Left colon (tissue), 2 donors: ENCODE measurements at regions not wholly inside any gene's neighbourhood (a gene's known extent, or its start where the extent isn't known, plus 50 kb on each side); places are given as distances from the start of the nearest gene placed in this dataset.
A peak's percentile ranks its signal among the peaks of the same experiment; 100 is the strongest.

ENCODE experiments used
- ATAC-seq: fragments of 200-7000 bp; cut with Tn5 transposase; one replicate; pipeline ENCODE4 v1.9.1; 2020; ENCODE audit warnings: mild to moderate bottlenecking, moderate library complexity
- DNase-seq, 2 donors: peaks; one replicate each; pipeline ENCODE4 v3.0.0-alpha.2; 2020
- intact Hi-C, 2 donors: fragments of 100-400 bp; cut with DNase I in 1 of 2; cut with micrococcal nuclease in 1 of 2; formaldehyde crosslinking; loops; one replicate each; pipeline versions ENCODE4 v1.11.2 to v1.14.0; 2022; cut with DNase I, micrococcal nuclease
- donor health status: DM: no; HTN: no; CAD: no.
- donor health status: DM: yes; HTN: yes; CAD: no.

GRCh38 chr17:15177343-15177742 lies 87.8 kb downstream of the PMP22 start:
- DNase-seq (no peak), ATAC-seq (no peak)
- intact Hi-C loops: loop anchor here in 1 of 2 donors (10.0 kb wide), 1 partner anchor 1583 kb away; no protein-coding TSS in a partner anchor

GRCh38 chr17:15175356-15175755 lies 89.8 kb downstream of the PMP22 start:
- intact Hi-C loops: loop anchor here in 1 of 2 donors (10.0 kb wide), 1 partner anchor 1581 kb away; no protein-coding TSS in a partner anchor
- DNase-seq: no peak
- ATAC-seq: no peak

- intact Hi-C loops: loop anchor here in 1 of 2 donors (10.0 kb wide), 1 partner anchor 1577 kb away; no protein-coding TSS in a partner anchor
- DNase-seq (peak in 1 of 2 donors; percentile 53), ATAC-seq (peak; percentile 80)
These were observed 93.7 kb downstream of the PMP22 start for GRCh38 chr17:15171167-15172047.

- intact Hi-C loops: loop anchor here in 1 of 2 donors (10.0 kb wide), 1 partner anchor 1575 kb away; no protein-coding TSS in a partner anchor
- no peak for ATAC-seq
- no peak for DNase-seq
These were observed 95.5 kb downstream of the PMP22 start for GRCh38 chr17:15169676-15170075.

GRCh38 chr17:15168379-15168778 lies 96.7 kb downstream of the PMP22 start:
- no peak for DNase-seq
- no peak for ATAC-seq
- intact Hi-C loops: no loop called here

GRCh38 chr17:15161395-15161794 lies 103.7 kb downstream of the PMP22 start:
- intact Hi-C loops: no loop called here
- ATAC-seq (no peak), DNase-seq (no peak)

- DNase-seq (no peak), ATAC-seq (no peak)
- intact Hi-C loops: no loop called here
These were observed 108.1 kb downstream of the PMP22 start for GRCh38 chr17:15157051-15157450.

- intact Hi-C loops: no loop called here
- ATAC-seq (no peak), DNase-seq (no peak)
These were observed 110.5 kb downstream of the PMP22 start for GRCh38 chr17:15154618-15155017.

- intact Hi-C loops: no loop called here
- no peak for DNase-seq
- ATAC-seq: no peak
These were observed 119.5 kb downstream of the PMP22 start for GRCh38 chr17:15145621-15146020.

GRCh38 chr17:15143524-15143923 lies 121.6 kb downstream of the PMP22 start:
- no peak for ATAC-seq
- intact Hi-C loops: no loop called here
- no peak for DNase-seq

- ATAC-seq (no peak), DNase-seq (no peak)
- intact Hi-C loops: no loop called here
These were observed 130.8 kb downstream of the PMP22 start for GRCh38 chr17:15134363-15134762.

GRCh38 chr17:15133826-15134225 lies 131.3 kb downstream of the PMP22 start:
- intact Hi-C loops: no loop called here
- ATAC-seq (no peak), DNase-seq (no peak)

- intact Hi-C loops: no loop called here
- DNase-seq (no peak), ATAC-seq (no peak)
These were observed 132.0 kb downstream of the PMP22 start for GRCh38 chr17:15133143-15133542.

- DNase-seq (no peak), ATAC-seq (no peak)
- intact Hi-C loops: no loop called here
These were observed 134.7 kb downstream of the PMP22 start for GRCh38 chr17:15130426-15130825.

- ATAC-seq (no peak), DNase-seq (no peak)
- intact Hi-C loops: no loop called here
These were observed 135.1 kb downstream of the PMP22 start for GRCh38 chr17:15129986-15130385.

GRCh38 chr17:15124746-15125145 lies 140.4 kb downstream of the PMP22 start:
- ATAC-seq (no peak), DNase-seq (no peak)
- intact Hi-C loops: no loop called here

GRCh38 chr17:15124264-15124595 lies 140.9 kb downstream of the PMP22 start:
- ATAC-seq: no peak
- DNase-seq: no peak
- intact Hi-C loops: no loop called here

- no peak for DNase-seq
- intact Hi-C loops: no loop called here
- no peak for ATAC-seq
These were observed 141.4 kb downstream of the PMP22 start for GRCh38 chr17:15123593-15124263.

GRCh38 chr17:15122857-15123256 lies 142.3 kb downstream of the PMP22 start:
- DNase-seq (no peak), ATAC-seq (no peak)
- intact Hi-C loops: no loop called here

- intact Hi-C loops: no loop called here
- no peak for ATAC-seq
- no peak for DNase-seq
These were observed 143.7 kb downstream of the PMP22 start for GRCh38 chr17:15121426-15121825.
